WERI-Rb-1 (cell line): ENCODE measurements at regions not wholly inside any gene's neighbourhood (a gene's known extent, or its start where the extent isn't known, plus 50 kb on each side); places are given as distances from the start of the nearest gene placed in this dataset.
"Not testable (repeated sequence)": the region's sequence is repeated elsewhere in the genome, so short reads cannot be mapped to it uniquely, and the experiment has no call there.

ENCODE experiments used
- DNase-seq: peaks from one replicate; pipeline ENCODE4 v3.0.0-alpha.2; 2020
- H3K27ac ChIP-seq: fragments of 250-450 bp; sonication (Bioruptor Pico); 2 replicates; pipeline ENCODE4 v1.5.1; 2020; ENCODE audit warnings: mild to moderate bottlenecking, moderate library complexity
- H3K27me3 ChIP-seq: fragments of 250-450 bp; sonication (Bioruptor Pico); 2 replicates; pipeline ENCODE4 v1.5.1; 2021; ENCODE audit warnings: mild to moderate bottlenecking, low read depth, moderate library complexity; ENCODE audit not compliant: insufficient read depth, severe bottlenecking
- H3K36me3 ChIP-seq: fragments of 250-450 bp; sonication (Bioruptor Pico); 2 replicates; pipeline ENCODE4 v1.5.1; 2020; ENCODE audit warnings: mild to moderate bottlenecking, moderate library complexity
- H3K4me3 ChIP-seq: 2 replicates; pipeline ENCODE4 v1.5.1; 2011; ENCODE audit warnings: low read depth, mild to moderate bottlenecking, control low read depth, low read length
- H3K9me3 ChIP-seq: fragments of 250-450 bp; sonication (Bioruptor Pico); 2 replicates; pipeline ENCODE4 v1.5.1; 2021; ENCODE audit warnings: mild to moderate bottlenecking, moderate library complexity; ENCODE audit not compliant: severe bottlenecking
- TF ChIP-seq, protein P1 (sequence below): IDR thresholded peaks from 2 replicates; pipeline ENCODE4 v1.5.1; 2011; ENCODE audit warnings: low read depth, mild to moderate bottlenecking, control low read depth, inconsistent platforms, low read length

DNA sequence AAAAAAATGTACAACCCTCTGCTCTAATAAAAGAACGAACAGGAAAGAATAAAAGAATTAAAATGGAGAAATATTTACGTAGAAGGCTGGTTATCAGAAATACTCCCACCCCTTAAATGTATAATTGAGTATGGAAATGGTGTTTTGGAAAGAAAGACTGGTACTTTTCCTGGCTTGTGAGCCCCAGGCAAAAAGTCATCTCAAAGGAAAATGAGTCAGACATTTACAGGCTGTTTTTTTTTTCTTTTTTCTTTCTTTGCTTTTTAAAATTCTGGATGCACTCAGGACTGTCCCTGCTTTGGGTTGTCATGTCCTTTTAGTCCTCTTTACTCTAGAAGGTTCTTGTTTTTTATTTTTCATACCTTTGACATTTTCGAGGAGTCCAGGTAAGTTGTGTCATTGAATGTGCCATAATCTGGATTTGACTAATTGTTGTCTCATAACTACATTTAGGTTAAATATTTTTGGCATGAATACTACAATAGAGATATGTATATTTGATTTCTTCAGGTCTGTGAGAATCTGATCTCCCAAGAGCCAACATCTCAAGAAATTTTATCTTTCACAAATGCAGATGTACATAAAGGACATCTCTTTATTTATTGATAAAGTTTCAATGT is 313.0 kb upstream of the GLI3 start:
- TF ChIP-seq, protein P1, sequence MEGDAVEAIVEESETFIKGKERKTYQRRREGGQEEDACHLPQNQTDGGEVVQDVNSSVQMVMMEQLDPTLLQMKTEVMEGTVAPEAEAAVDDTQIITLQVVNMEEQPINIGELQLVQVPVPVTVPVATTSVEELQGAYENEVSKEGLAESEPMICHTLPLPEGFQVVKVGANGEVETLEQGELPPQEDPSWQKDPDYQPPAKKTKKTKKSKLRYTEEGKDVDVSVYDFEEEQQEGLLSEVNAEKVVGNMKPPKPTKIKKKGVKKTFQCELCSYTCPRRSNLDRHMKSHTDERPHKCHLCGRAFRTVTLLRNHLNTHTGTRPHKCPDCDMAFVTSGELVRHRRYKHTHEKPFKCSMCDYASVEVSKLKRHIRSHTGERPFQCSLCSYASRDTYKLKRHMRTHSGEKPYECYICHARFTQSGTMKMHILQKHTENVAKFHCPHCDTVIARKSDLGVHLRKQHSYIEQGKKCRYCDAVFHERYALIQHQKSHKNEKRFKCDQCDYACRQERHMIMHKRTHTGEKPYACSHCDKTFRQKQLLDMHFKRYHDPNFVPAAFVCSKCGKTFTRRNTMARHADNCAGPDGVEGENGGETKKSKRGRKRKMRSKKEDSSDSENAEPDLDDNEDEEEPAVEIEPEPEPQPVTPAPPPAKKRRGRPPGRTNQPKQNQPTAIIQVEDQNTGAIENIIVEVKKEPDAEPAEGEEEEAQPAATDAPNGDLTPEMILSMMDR, result no peak
- DNase-seq, result no peak
- no peak overlapping the region for H3K27ac ChIP-seq
- H3K27me3 ChIP-seq, result peaks cover 8% of the 10 kb centered on the region
- H3K4me3 ChIP-seq, result no peak overlapping the region
- H3K36me3 ChIP-seq, result no peaks in the 10 kb centered on the region
- H3K9me3 ChIP-seq, result peaks cover 2% of the 10 kb centered on the region

DNA sequence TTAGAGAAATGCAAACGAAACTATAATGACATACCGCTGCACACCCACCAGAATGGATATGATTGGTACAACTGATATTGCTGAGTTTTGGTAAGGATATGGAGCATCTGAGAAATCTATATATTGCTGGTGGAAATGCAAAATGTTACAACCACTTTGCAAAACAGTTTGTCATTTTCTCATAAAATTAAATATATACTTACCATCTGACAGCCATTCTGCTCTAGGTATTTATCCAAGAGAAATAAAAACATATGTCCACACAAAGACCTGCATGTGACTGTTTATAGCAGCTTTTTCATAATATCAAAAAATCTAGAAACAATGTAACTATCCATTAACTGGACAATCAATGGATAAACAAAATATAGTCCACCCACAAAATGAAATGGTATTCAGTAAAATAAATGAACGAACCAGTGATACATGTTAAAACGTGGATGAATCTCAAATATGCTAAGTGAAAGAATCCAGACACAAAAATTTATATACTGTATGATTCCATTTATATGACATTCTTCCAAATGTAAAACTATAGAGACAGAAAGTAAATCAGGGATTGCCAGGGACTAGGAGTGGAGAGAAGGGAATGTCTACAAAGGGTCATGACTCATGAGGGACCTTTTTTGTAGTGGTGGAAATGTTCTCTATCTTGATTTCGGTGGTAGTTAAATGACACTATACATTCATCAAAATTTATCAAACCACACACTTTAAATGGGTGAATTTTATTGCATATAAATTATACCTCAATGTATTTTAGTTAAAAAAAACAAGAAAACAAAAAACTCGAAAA is 312.0 kb upstream of the GLI3 start:
- Histone ChIP-seq H3K27ac (no peak overlapping the region), H3K36me3 (no peaks in the 10 kb centered on the region), H3K9me3 (peaks cover 1% of the 10 kb centered on the region), H3K4me3 (no peak overlapping the region), H3K27me3 (peaks cover 8% of the 10 kb centered on the region)
- no peak for DNase-seq
- TF ChIP-seq, protein P1, result no peak

DNA sequence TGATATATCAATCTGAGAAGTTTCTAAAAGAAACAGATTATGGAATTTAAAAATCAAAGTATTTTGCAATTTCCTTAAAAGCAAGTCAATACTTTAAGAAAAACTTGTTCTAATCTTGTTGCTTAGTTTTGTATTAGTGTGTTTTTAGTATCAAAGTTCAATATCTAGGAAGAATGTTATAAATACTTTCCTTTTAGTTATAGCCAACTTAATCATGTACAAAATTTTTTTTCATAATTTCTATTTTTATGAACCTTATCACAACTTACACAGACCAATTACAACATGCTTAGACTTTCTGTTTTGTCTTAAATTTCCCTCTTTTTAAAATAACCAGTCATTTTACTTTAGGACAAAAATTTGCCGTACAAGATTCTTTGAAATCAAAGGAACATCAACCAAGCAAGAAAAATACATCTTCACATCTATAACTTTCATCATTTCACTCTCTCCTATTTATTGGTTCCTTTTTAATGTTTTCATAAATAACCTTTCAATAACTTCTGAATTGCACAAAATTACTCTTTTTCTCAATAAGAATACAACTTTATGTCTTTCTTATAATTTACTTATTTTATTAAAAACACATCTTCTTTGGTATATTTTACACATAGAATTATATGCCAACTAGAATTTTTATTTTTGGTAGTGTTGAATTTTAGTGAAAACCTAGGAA is 308.2 kb upstream of the GLI3 start:
- H3K36me3 ChIP-seq, result no peaks in the 10 kb centered on the region
- no peak for DNase-seq
- no peak overlapping the region for H3K27ac ChIP-seq
- peaks cover 5% of the 10 kb centered on the region for H3K27me3 ChIP-seq
- no peak overlapping the region for H3K4me3 ChIP-seq
- H3K9me3 ChIP-seq, result no peaks in the 10 kb centered on the region
- TF ChIP-seq, protein P1, result no peak

DNA sequence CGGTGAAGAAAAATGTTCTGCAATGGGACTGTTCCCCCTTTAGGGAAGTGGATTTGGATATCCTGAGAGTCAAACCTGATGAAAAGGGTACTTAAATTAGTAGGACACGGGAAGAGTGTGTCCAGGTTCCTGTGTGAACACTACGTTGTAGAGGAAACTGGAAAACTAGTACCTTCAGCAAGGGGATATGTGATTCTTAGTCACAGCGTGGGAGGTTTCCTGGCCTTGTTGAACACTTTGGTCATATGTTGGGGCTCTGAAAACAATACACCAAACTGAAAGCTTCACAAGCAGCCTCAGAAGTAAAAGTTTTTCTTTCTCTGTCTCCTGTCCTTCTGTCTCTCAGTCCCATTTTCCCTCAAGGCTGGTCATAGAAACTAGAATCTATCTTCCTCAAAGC is 306.9 kb upstream of the GLI3 start:
- no peaks in the 10 kb centered on the region for H3K36me3 ChIP-seq
- no peaks in the 10 kb centered on the region for H3K27me3 ChIP-seq
- H3K4me3 ChIP-seq, result no peak overlapping the region
- DNase-seq, result no peak
- TF ChIP-seq, protein P1, result no peak
- H3K27ac ChIP-seq, result no peak overlapping the region
- H3K9me3 ChIP-seq, result no peaks in the 10 kb centered on the region

DNA sequence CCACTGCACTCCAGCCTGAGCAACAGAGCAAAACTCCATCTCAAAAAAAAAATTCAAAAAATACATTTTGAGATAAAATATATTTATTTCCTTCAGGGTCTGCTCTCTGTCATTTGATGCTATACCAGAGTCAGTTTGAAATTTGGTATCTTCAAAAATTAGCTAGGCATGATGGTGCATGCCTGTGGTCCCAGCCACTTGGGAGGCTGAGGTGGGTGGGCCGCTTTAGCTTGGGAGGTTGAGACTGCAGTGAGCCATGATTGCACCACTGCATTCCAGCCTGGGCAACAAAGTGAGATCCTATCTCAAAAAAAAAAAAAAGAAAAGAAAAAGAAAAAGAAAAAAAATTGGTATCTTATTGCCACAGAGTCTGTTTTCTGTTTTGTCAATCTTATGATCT is 305.4 kb upstream of the GLI3 start:
- H3K4me3 ChIP-seq, H3K27me3 ChIP-seq, H3K36me3 ChIP-seq, DNase-seq, H3K27ac ChIP-seq, H3K9me3 ChIP-seq: not testable (repeated sequence)

DNA sequence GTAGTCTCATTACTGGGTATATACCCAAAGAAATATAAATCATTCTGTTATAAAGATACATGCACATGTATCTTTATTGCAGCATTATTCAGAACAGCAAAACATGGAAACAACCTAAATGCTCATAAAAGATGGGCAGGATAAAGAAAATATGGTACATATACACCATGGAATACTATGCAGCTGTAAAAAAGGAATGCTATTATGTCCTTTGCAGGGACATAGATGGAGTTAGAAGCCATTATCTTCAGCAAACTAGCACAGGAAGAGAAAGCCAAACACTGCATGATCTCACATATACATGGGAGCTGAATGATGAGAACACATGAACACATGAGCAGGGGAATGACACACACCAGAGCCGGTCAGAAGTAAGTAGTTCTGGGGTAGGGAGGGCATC is 297.4 kb upstream of the GLI3 start:
- TF ChIP-seq, protein P1, result no peak
- no peak overlapping the region for H3K4me3 ChIP-seq
- H3K9me3 ChIP-seq, result no peaks in the 10 kb centered on the region
- H3K27ac ChIP-seq, result no peak overlapping the region
- DNase-seq, result no peak
- no peaks in the 10 kb centered on the region for H3K27me3 ChIP-seq
- no peaks in the 10 kb centered on the region for H3K36me3 ChIP-seq
